LNCaP clone FGC (cell line): ENCODE measurements at regions not wholly inside any gene's neighbourhood (a gene's known extent, or its start where the extent isn't known, plus 50 kb on each side); places are given as distances from the start of the nearest gene placed in this dataset.
"Not testable (repeated sequence)": the region's sequence is repeated elsewhere in the genome, so short reads cannot be mapped to it uniquely, and the experiment has no call there.

Experiments
- DNase-seq: peaks from one replicate; pipeline ENCODE4 v3.0.0-alpha.2; 2011; ENCODE audit warnings: low read depth
- H3K4me3 ChIP-seq: 2 replicates; pipeline ENCODE4 v1.5.1; 2011; ENCODE audit warnings: mild to moderate bottlenecking, low read depth, low read length, control low read depth
- CTCF ChIP-seq: IDR thresholded peaks from 2 replicates; pipeline ENCODE4 v1.5.1; 2012; ENCODE audit warnings: mild to moderate bottlenecking; ENCODE audit not compliant: control insufficient read depth, insufficient read depth; ENCODE audit errors: extremely low read depth

- DNase-seq = no peak
- no peak for TF ChIP-seq CTCF
- H3K4me3 ChIP-seq = no peak overlapping the region
Observed at GRCh38 chr16:72458035-72458434, 286.1 kb upstream of the PMFBP1 start.

GRCh38 chr16:72457243-72457940 is 285.4 kb upstream of the PMFBP1 start:
- H3K4me3 ChIP-seq = no peak overlapping the region
- TF ChIP-seq CTCF = no peak
- DNase-seq = no peak

GRCh38 chr16:72455743-72456659 is 284.0 kb upstream of the PMFBP1 start:
- H3K4me3 ChIP-seq = no peak overlapping the region
- peak; percentile 8 for DNase-seq
- no peak for TF ChIP-seq CTCF

GRCh38 chr16:72453856-72454255 is 281.9 kb upstream of the PMFBP1 start:
- not testable (repeated sequence) for H3K4me3 ChIP-seq, DNase-seq

- DNase-seq = no peak
- no peak for TF ChIP-seq CTCF
- H3K4me3 ChIP-seq = no peak overlapping the region
Observed at GRCh38 chr16:72444696-72445095, 272.7 kb upstream of the PMFBP1 start.

- no peak for DNase-seq
- no peak for TF ChIP-seq CTCF
- H3K4me3 ChIP-seq = no peak overlapping the region
Observed at GRCh38 chr16:72443809-72444208, 271.9 kb upstream of the PMFBP1 start.

GRCh38 chr16:72442385-72443158 is 270.6 kb upstream of the PMFBP1 start:
- no peak overlapping the region for H3K4me3 ChIP-seq
- no peak for TF ChIP-seq CTCF
- no peak for DNase-seq
